GM19452 (cell line): ENCODE measurements at regions not wholly inside any gene's neighbourhood (a gene's known extent, or its start where the extent isn't known, plus 50 kb on each side); places are given as distances from the start of the nearest gene placed in this dataset.

ENCODE experiments used
- ATAC-seq: cut with Tn5 transposase; IDR thresholded peaks from one replicate; pipeline ENCODE4 v1.9.1; 2021; ENCODE audit not compliant: unreplicated experiment

- no peak for ATAC-seq
Measured at GRCh38 chr20:22374678-22375590, 209.4 kb downstream of the FOXA2 start.

- ATAC-seq = no peak
Measured at GRCh38 chr20:22374066-22374465, 210.3 kb downstream of the FOXA2 start.

GRCh38 chr20:22373164-22373895 is 211.0 kb downstream of the FOXA2 start:
- no peak for ATAC-seq

GRCh38 chr20:22371843-22372242 is 212.5 kb downstream of the FOXA2 start:
- ATAC-seq = peak; percentile 72

- no peak for ATAC-seq
Measured at GRCh38 chr20:22370137-22370536, 214.2 kb downstream of the FOXA2 start.

- ATAC-seq = no peak
Measured at GRCh38 chr20:22369100-22369499, 215.3 kb downstream of the FOXA2 start.

- no peak for ATAC-seq
Measured at GRCh38 chr20:22368235-22368634, 216.1 kb downstream of the FOXA2 start.

- no peak for ATAC-seq
Measured at GRCh38 chr20:22366631-22367030, 217.7 kb downstream of the FOXA2 start.

- ATAC-seq = no peak
Measured at GRCh38 chr20:22354647-22355046, 229.7 kb downstream of the FOXA2 start.

GRCh38 chr20:22353586-22353985 is 230.8 kb downstream of the FOXA2 start:
- no peak for ATAC-seq

GRCh38 chr20:22352019-22352418 is 232.4 kb downstream of the FOXA2 start:
- ATAC-seq = no peak

GRCh38 chr20:22350624-22351023 is 233.7 kb downstream of the FOXA2 start:
- ATAC-seq = no peak

GRCh38 chr20:22348010-22348409 is 236.4 kb downstream of the FOXA2 start:
- ATAC-seq = no peak

- ATAC-seq = no peak
Measured at GRCh38 chr20:22346716-22347115, 237.7 kb downstream of the FOXA2 start.

- no peak for ATAC-seq
Measured at GRCh38 chr20:22343612-22344011, 240.8 kb downstream of the FOXA2 start.

GRCh38 chr20:22342410-22342809 is 242.0 kb downstream of the FOXA2 start:
- ATAC-seq = no peak

- no peak for ATAC-seq
Measured at GRCh38 chr20:22341508-22341907, 242.9 kb downstream of the FOXA2 start.

- no peak for ATAC-seq
Measured at GRCh38 chr20:22339946-22340345, 244.4 kb downstream of the FOXA2 start.

- no peak for ATAC-seq
Measured at GRCh38 chr20:22339091-22339881, 245.1 kb downstream of the FOXA2 start.

- ATAC-seq = no peak
Measured at GRCh38 chr20:22338140-22338708, 246.1 kb downstream of the FOXA2 start.

GRCh38 chr20:22335210-22335609 is 249.2 kb downstream of the FOXA2 start:
- no peak for ATAC-seq
